PC-9 (cell line): ENCODE measurements at regions not wholly inside any gene's neighbourhood (a gene's known extent, or its start where the extent isn't known, plus 50 kb on each side); places are given as distances from the start of the nearest gene placed in this dataset.
"Not testable (repeated sequence)": the region's sequence is repeated elsewhere in the genome, so short reads cannot be mapped to it uniquely, and the experiment has no call there.

Experiments used
- BruUV-seq: library from RNA; stranded (reverse); fragments of 400-500 nt; replicated peaks from 2 replicates; lab custom pipeline; 2021; lab: Mats Ljungman, UMichigan
- CTCF ChIA-PET: fragments of 300-600 bp; sonication (Branson Sonifier 250); formaldehyde crosslinking; loops from one replicate; lab custom pipeline; 2022; ENCODE audit warnings: antibody characterized with exemption; lab: Charles Lee
- POLR2A ChIA-PET: fragments of 300-600 bp; sonication (Branson Sonifier 250); formaldehyde crosslinking; loops from one replicate; lab custom pipeline; 2022; ENCODE audit warnings: antibody characterized with exemption; ENCODE audit not compliant: unreplicated experiment; lab: Charles Lee
- DNase-seq, 2 experiments: peaks; one replicate each; pipeline versions ENCODE4 v3.0.0 to v3.0.0-alpha.2; 2015 to 2022; ENCODE audit warnings: mixed read lengths in 1 of 2
- H2AFZ ChIP-seq: fragments of 200-600 bp; sonication (generic); 2 replicates; pipeline ENCODE4 v1.8.1; 2017; ENCODE audit warnings: antibody characterized with exemption
- H3F3A ChIP-seq: fragments of 200-600 bp; sonication (generic); 2 replicates; pipeline ENCODE4 v1.8.1; 2017; ENCODE audit warnings: antibody characterized with exemption, mild to moderate bottlenecking, low read depth; ENCODE audit not compliant: insufficient read depth
- H3K27ac ChIP-seq: fragments of 200-600 bp; sonication (generic); 2 replicates; pipeline ENCODE4 v1.6.1; 2016; ENCODE audit warnings: mixed run types
- H3K27me3 ChIP-seq: fragments of 200-600 bp; sonication (generic); 2 replicates; pipeline ENCODE4 v1.6.1; 2016; ENCODE audit warnings: low read depth, mixed run types; ENCODE audit not compliant: insufficient read depth
- H3K36me3 ChIP-seq: fragments of 200-600 bp; sonication (generic); 2 replicates; pipeline ENCODE4 v1.6.1; 2016; ENCODE audit warnings: low read depth, mixed run types
- H3K4me1 ChIP-seq: fragments of 200-600 bp; sonication (generic); replicated peaks from 2 replicates; pipeline ENCODE4 v1.6.1; 2016; ENCODE audit warnings: mixed run types; ENCODE audit not compliant: insufficient read depth
- H3K4me2 ChIP-seq: fragments of 200-600 bp; sonication (generic); 2 replicates; pipeline ENCODE4 v1.6.1; 2017; ENCODE audit warnings: mixed run types
- H3K4me3 ChIP-seq: fragments of 200-600 bp; sonication (generic); 2 replicates; pipeline ENCODE4 v1.6.1; 2016; ENCODE audit warnings: mixed run types
- H3K79me2 ChIP-seq: fragments of 200-600 bp; sonication (generic); 2 replicates; pipeline ENCODE4 v1.6.1; 2017; ENCODE audit warnings: low read depth, mixed run types
- H3K9me2 ChIP-seq: fragments of 200-600 bp; sonication (generic); 2 replicates; pipeline ENCODE4 v1.8.1; 2017; ENCODE audit warnings: mild to moderate bottlenecking; ENCODE audit not compliant: insufficient read depth
- H3K9me3 ChIP-seq: fragments of 200-600 bp; sonication (generic); 2 replicates; pipeline ENCODE4 v1.8.1; 2016; ENCODE audit warnings: low read depth; ENCODE audit not compliant: insufficient read depth
- H4K20me1 ChIP-seq: fragments of 200-600 bp; sonication (generic); 2 replicates; pipeline ENCODE4 v1.8.1; 2017; ENCODE audit not compliant: insufficient read depth
- EZH2 ChIP-seq: fragments of 200-600 bp; sonication (generic); IDR thresholded peaks from 2 replicates; pipeline ENCODE4 v1.8.0; 2017; ENCODE audit warnings: antibody characterized with exemption, low read depth
- intact Hi-C: fragments of 100-400 bp; cut with micrococcal nuclease; formaldehyde crosslinking; loops from one replicate; pipeline ENCODE4 v1.10.0; 2022; ENCODE audit not compliant: unreplicated experiment
- TF ChIP-seq, protein P1 (sequence below): fragments of 200-600 bp; sonication (generic); conservative IDR thresholded peaks from 2 replicates; pipeline ENCODE4 v1.6.1; 2017; ENCODE audit warnings: mixed run types, antibody characterized with exemption, mild to moderate bottlenecking, moderate library complexity

DNA sequence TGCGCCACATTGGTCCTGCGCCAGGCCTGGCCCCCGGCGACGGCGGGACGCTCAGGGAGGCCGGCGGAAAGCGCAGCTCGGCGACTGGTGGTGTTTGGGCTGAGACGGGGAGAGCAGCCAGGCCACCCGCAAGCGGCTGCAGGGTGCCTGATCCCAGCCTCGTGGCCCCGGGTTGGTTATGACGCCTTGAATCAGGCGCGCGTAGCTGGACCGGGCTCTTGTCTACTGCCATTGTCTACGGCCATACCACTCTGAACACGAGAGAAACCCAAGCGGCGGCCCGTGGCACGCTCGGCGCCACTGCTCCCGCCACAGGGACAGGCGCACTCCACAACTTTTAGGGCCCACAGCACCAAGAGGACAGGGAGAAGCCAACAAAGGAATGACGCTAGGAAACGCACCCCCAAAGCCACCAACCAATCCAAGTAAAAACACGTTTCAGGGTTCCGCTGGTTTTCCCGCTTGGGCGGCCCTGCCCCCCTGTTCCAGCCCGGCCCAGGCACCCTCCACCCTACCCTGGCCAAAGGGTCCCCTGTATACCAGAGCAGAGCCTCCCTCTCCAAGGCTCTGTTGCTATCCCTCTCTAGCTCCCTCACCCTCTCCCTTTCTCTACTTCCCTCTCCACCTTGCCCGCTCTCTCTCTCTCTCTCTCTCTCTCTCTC lies 1849.3 kb upstream of the DEFB115 start:
- Histone ChIP-seq H3K36me3 (no peaks in the 10 kb centered on the region), H3K4me1 (no peaks in the 10 kb centered on the region), H4K20me1 (no peaks in the 10 kb centered on the region), H3K4me3 (no peak overlapping the region), H3K9me3 (no peaks in the 10 kb centered on the region), H3K4me2 (no peak overlapping the region), H3K27me3 (peaks cover 8% of the 10 kb centered on the region; the same call in 1 of the 2 replicates), H3K27ac (no peak overlapping the region), H2AFZ (no peak overlapping the region), H3F3A (no peaks in the 10 kb centered on the region), H3K79me2 (no peaks in the 10 kb centered on the region), H3K9me2 (no peaks in the 10 kb centered on the region)
- ChIA-PET CTCF (no interaction called here), POLR2A (no interaction called here)
- intact Hi-C loops = no loop called here
- no TSS peak for BruUV-seq
- DNase-seq = no peak
- TF ChIP-seq EZH2 = no peak
- TF ChIP-seq, protein P1, sequence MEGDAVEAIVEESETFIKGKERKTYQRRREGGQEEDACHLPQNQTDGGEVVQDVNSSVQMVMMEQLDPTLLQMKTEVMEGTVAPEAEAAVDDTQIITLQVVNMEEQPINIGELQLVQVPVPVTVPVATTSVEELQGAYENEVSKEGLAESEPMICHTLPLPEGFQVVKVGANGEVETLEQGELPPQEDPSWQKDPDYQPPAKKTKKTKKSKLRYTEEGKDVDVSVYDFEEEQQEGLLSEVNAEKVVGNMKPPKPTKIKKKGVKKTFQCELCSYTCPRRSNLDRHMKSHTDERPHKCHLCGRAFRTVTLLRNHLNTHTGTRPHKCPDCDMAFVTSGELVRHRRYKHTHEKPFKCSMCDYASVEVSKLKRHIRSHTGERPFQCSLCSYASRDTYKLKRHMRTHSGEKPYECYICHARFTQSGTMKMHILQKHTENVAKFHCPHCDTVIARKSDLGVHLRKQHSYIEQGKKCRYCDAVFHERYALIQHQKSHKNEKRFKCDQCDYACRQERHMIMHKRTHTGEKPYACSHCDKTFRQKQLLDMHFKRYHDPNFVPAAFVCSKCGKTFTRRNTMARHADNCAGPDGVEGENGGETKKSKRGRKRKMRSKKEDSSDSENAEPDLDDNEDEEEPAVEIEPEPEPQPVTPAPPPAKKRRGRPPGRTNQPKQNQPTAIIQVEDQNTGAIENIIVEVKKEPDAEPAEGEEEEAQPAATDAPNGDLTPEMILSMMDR = no peak

DNA sequence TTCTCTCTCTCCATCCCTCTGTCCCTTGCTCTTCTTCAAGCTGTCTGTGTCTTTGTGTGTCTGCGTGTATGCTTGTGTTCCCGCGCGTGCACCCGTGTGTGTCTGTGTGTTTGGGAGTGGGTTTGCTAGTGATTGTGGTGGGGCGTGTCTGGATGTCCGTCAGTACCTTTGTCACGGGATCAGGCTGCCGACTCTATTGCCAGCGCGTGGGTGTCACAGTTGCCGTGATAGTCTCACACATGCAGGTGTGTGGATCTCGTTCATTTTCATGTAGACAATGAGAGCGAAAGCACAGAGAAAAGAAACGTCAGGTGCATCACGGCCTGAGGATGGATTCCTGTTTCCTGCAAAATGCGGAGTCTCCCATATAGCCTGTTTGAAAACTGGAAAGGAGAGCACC lies 1848.8 kb upstream of the DEFB115 start:
- H3K79me2 ChIP-seq, DNase-seq, POLR2A ChIA-PET, H3K9me2 ChIP-seq, intact Hi-C loops, H2AFZ ChIP-seq, CTCF ChIA-PET, H3K4me3 ChIP-seq, H4K20me1 ChIP-seq, H3K4me1 ChIP-seq, H3K27me3 ChIP-seq, H3K9me3 ChIP-seq, H3K36me3 ChIP-seq, BruUV-seq, H3F3A ChIP-seq, H3K4me2 ChIP-seq, H3K27ac ChIP-seq: not testable (repeated sequence)

DNA sequence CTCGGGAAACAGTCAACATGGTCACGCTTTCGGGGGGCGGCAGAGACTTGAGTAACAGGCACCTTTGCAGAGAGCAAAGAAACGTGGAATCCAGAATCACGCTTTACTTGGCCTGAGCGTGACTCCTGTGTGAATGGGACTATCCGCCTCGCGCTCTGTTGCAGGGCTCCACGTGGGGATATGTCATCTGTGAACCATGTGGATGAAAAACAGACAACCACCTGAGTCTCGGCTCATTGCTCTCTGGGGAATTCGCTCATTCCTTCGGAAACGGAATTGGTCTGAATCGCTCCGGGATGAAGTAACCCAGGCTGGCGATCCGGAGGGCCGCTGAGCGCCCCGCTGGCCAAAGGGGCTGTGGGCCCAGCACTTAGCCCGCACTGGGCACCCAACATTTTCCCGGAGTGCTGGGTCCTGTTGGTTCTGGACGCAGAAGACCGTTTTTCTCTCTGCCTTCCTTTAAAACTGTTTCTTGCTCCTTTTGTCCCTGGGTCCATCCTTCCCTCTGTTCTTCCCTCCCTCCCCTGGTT lies 1848.2 kb upstream of the DEFB115 start:
- H2AFZ ChIP-seq, H3K27ac ChIP-seq, H3K36me3 ChIP-seq, DNase-seq, POLR2A ChIA-PET, BruUV-seq, H3K9me2 ChIP-seq, H3K9me3 ChIP-seq, H3F3A ChIP-seq, H3K27me3 ChIP-seq, H3K4me3 ChIP-seq, H4K20me1 ChIP-seq, H3K79me2 ChIP-seq, CTCF ChIA-PET, H3K4me1 ChIP-seq, intact Hi-C loops, H3K4me2 ChIP-seq: not testable (repeated sequence)

DNA sequence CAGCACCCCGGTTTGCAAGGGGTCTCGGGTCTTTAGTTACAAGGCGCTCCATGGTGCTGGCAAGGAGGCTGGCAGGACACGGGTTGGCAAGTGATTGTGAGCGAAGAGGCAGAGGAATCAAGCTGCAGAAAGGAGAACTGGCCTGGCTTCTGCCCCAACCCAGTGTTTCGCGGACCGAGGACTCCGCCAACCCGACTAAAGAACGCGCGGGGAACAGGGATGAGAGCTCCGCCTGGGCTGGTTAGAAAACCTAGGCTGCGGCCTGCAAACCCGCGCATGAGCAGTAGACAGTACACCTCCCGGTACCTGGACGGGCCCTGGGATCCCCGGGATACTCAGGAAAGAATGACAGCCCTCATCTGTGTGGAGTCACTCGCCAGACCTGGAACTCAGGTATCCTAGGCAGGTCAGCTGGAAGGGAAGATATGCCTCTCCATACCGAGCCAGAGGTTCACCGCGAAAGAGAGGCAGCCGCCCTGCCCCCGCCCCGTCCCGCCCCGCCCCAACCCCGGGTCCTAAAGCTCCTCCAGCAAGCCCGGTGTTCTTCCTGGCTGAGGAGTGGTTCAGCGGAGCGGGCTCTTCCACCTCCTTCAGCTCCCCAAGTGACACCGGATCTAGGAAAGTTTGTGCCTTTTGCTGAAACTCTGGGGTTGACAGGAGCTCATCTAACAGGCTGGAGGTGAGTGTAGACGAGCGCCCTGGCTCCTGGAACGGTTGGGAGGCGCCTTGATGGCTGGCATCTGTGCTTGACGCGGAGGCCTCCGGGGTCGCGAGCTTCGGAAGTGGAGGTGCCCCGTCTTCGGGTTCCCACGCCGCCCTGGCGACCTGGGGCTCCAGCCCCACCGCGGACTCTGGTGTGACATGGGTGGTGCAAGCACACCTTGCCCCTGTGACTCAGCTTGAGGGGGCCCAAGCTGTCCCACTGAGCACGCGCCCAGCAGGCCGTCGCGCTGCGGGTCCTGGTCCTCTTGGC lies 1847.3 kb upstream of the DEFB115 start:
- no TSS peak for BruUV-seq
- Histone ChIP-seq H3K27me3 (peaks cover 10% of the 10 kb centered on the region; the same call in 1 of the 2 replicates), H3K9me3 (no peaks in the 10 kb centered on the region), H3K27ac (no peak overlapping the region), H3K79me2 (no peaks in the 10 kb centered on the region), H3K4me3 (no peak overlapping the region), H4K20me1 (no peaks in the 10 kb centered on the region), H3K4me2 (no peak overlapping the region), H2AFZ (no peak overlapping the region), H3K9me2 (no peaks in the 10 kb centered on the region), H3F3A (no peaks in the 10 kb centered on the region), H3K36me3 (no peaks in the 10 kb centered on the region), H3K4me1 (no peaks in the 10 kb centered on the region)
- DNase-seq = no peak
- TF ChIP-seq, protein P1 = no peak
- no peak for TF ChIP-seq EZH2
- ChIA-PET POLR2A (no interaction called here), CTCF (no interaction called here)
- intact Hi-C loops = no loop called here
